ENCODE measurements at regions not wholly inside any gene's neighbourhood (a gene's known extent, or its start where the extent isn't known, plus 50 kb on each side); places are given as distances from the start of the nearest gene placed in this dataset.
"Not testable (repeated sequence)": the region's sequence is repeated elsewhere in the genome, so short reads cannot be mapped to it uniquely, and the experiment has no call there.

DNA sequence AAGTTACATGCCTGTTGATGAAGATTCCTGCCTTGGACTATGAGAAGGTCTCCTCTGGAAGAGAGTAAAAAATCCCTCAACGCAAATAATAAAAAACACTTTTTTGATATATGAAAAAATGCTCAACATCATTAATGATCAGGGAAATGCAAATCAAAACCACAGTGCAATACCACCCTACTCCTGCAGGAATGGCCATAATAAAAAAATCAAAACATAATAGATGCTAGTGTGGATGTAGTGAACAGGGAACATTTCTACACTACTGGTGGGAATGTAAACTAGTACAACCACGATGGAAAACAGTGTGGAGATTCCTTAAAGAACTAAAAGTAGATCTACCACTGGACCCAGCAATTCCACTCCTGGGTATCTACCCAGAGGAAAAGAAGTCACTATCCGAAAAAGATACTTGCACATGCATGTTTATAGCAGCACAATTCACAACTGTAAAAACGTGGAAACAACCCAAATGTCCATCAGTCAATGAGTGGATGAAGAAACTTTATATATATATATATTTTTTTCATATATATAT, 352.1 kb downstream of the SOX9 start:
- TF ChIP-seq, protein P1, sequence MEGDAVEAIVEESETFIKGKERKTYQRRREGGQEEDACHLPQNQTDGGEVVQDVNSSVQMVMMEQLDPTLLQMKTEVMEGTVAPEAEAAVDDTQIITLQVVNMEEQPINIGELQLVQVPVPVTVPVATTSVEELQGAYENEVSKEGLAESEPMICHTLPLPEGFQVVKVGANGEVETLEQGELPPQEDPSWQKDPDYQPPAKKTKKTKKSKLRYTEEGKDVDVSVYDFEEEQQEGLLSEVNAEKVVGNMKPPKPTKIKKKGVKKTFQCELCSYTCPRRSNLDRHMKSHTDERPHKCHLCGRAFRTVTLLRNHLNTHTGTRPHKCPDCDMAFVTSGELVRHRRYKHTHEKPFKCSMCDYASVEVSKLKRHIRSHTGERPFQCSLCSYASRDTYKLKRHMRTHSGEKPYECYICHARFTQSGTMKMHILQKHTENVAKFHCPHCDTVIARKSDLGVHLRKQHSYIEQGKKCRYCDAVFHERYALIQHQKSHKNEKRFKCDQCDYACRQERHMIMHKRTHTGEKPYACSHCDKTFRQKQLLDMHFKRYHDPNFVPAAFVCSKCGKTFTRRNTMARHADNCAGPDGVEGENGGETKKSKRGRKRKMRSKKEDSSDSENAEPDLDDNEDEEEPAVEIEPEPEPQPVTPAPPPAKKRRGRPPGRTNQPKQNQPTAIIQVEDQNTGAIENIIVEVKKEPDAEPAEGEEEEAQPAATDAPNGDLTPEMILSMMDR (IDR thresholded peaks at IDR 0.05): not testable (repeated sequence)
- TF ChIP-seq TCF7 (CRISPR knock-in tag; IDR thresholded peaks at IDR 0.05; ENCODE audit: low read depth); ATF1 (CRISPR knock-in tag; IDR thresholded peaks at IDR 0.05); SP1 (CRISPR knock-in tag; conservative IDR thresholded peaks at IDR 0.05); ESRRA (CRISPR knock-in tag; IDR thresholded peaks at IDR 0.05; ENCODE audit: borderline replicate concordance); CREM (CRISPR knock-in tag; IDR thresholded peaks at IDR 0.05); ZNF416 (CRISPR knock-in tag; IDR thresholded peaks at IDR 0.05); ZNF317 (CRISPR knock-in tag; IDR thresholded peaks at IDR 0.05; ENCODE audit: borderline replicate concordance, low read depth); CBFB (CRISPR knock-in tag; IDR thresholded peaks at IDR 0.05; ENCODE audit: low read depth); ZNF671 (CRISPR knock-in tag; IDR thresholded peaks at IDR 0.05): not testable (repeated sequence)
- TF ChIP-seq, protein P2, sequence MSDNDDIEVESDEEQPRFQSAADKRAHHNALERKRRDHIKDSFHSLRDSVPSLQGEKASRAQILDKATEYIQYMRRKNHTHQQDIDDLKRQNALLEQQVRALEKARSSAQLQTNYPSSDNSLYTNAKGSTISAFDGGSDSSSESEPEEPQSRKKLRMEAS (CRISPR knock-in tag; IDR thresholded peaks at IDR 0.05): not testable (repeated sequence)

All from WTC11 (cell line).